ENCODE measurements at regions not wholly inside any gene's neighbourhood (a gene's known extent, or its start where the extent isn't known, plus 50 kb on each side); places are given as distances from the start of the nearest gene placed in this dataset.
A peak's percentile ranks its signal among the peaks of the same experiment; 100 is the strongest.

DNA sequence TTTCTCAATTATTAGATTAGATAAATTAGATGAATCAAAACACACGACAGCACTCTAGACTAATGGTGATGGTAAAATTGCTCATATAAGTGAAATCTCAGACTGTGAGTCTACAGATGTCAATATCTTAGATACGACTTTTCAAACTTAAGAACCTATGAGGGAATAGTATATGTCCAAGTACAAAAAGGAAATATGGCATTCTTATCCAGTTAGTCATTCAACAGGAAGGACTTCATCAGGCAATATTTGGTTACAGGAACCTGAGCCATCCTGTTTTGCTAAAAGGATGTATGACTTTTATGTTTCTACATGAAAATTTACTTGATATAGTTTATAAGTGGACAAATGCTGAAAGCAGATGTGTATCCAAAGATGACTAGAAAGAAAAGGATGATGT is 107.0 kb downstream of the CT47B1 start:
- no peaks in the 10 kb centered on the region for H3K4me1 ChIP-seq
- H3K4me3 ChIP-seq: no peak overlapping the region
- H3K9me3 ChIP-seq: no peaks in the 10 kb centered on the region
- intact Hi-C loops (cut with DNase I): no loop called here
- no peaks in the 10 kb centered on the region for H3K27me3 ChIP-seq
- TF ChIP-seq EP300 (IDR thresholded peaks at IDR 0.05) (no peak), POLR2AphosphoS5 (IDR thresholded peaks at IDR 0.05) (no peak), POLR2A (IDR thresholded peaks at IDR 0.05) (no peak)
- TF ChIP-seq, protein P1, sequence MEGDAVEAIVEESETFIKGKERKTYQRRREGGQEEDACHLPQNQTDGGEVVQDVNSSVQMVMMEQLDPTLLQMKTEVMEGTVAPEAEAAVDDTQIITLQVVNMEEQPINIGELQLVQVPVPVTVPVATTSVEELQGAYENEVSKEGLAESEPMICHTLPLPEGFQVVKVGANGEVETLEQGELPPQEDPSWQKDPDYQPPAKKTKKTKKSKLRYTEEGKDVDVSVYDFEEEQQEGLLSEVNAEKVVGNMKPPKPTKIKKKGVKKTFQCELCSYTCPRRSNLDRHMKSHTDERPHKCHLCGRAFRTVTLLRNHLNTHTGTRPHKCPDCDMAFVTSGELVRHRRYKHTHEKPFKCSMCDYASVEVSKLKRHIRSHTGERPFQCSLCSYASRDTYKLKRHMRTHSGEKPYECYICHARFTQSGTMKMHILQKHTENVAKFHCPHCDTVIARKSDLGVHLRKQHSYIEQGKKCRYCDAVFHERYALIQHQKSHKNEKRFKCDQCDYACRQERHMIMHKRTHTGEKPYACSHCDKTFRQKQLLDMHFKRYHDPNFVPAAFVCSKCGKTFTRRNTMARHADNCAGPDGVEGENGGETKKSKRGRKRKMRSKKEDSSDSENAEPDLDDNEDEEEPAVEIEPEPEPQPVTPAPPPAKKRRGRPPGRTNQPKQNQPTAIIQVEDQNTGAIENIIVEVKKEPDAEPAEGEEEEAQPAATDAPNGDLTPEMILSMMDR (IDR thresholded peaks at IDR 0.05): no peak
- H3K27ac ChIP-seq: no peak overlapping the region
- H3K36me3 ChIP-seq: no peaks in the 10 kb centered on the region
- no peak for DNase-seq
- WGBS, 2 donors: 73 to 89% methylated on average over 2 of the region's 2 CpGs

- Histone ChIP-seq H3K9me3 (no peaks in the 10 kb centered on the region), H3K27ac (no peak overlapping the region), H3K4me3 (no peak overlapping the region), H3K4me1 (no peaks in the 10 kb centered on the region), H3K27me3 (no peaks in the 10 kb centered on the region), H3K36me3 (no peaks in the 10 kb centered on the region)
- no peak for DNase-seq
- 94 to 95% methylated on average over 1 of the region's 1 CpG for WGBS, 2 donors
- intact Hi-C loops (cut with DNase I): no loop called here
- TF ChIP-seq EP300 (IDR thresholded peaks at IDR 0.05) (no peak), POLR2A (IDR thresholded peaks at IDR 0.05) (no peak), POLR2AphosphoS5 (IDR thresholded peaks at IDR 0.05) (no peak)
- TF ChIP-seq, protein P1 (IDR thresholded peaks at IDR 0.05): no peak
These were observed 107.4 kb downstream of the CT47B1 start for GRCh38 chrX:120768254-120768653.

DNA sequence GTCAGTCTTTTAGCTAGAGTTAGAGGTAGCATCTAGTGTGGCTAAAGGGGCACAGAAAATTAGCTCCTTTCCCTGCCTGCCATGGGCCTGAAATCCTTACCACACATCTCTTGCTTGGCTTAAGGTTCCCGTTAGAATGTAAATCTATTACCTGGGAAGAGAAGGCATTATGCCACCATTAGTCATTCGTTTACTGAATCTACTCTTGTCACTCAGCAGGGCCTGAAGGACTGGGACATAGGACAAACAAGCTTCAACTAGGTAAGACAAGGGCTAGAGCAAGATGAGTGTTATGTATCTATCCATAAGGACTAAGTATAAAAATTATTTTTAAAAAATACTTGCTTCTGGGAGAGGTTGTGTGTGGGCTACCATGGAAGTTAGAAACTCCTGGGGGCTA is 112.4 kb downstream of the CT47B1 start:
- WGBS, 2 donors: 84 to 91% methylated on average over 2 of the region's 2 CpGs
- no peaks in the 10 kb centered on the region for H3K36me3 ChIP-seq
- H3K4me1 ChIP-seq: no peaks in the 10 kb centered on the region
- no peak for DNase-seq
- H3K4me3 ChIP-seq: no peak overlapping the region
- H3K27me3 ChIP-seq: no peaks in the 10 kb centered on the region
- intact Hi-C loops (cut with DNase I): no loop called here
- TF ChIP-seq, protein P1 (IDR thresholded peaks at IDR 0.05): no peak
- TF ChIP-seq EP300 (IDR thresholded peaks at IDR 0.05) (no peak), POLR2A (IDR thresholded peaks at IDR 0.05) (no peak), POLR2AphosphoS5 (IDR thresholded peaks at IDR 0.05) (no peak)
- no peaks in the 10 kb centered on the region for H3K9me3 ChIP-seq
- no peak overlapping the region for H3K27ac ChIP-seq

DNA sequence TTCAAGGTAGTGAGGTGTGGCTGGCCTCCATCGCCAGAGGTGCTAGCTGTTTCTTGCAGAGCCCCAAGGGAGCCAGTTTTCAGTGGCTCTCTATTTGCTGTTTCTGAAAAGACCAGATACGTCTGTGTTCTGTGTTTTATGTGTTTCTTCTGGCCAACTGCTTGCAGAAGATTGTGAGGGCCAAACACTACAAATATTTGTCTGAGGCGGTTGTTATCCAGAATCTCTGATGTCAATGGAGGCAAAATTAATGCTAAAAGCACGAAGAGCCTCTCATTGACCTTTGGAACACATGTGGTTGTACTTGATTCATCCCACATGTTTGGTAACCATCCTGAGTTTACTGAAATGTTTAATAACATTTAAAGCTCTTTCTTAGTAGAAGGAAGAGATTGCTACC is 113.9 kb downstream of the CT47B1 start:
- no peaks in the 10 kb centered on the region for H3K27me3 ChIP-seq
- no peak for DNase-seq
- H3K36me3 ChIP-seq: no peaks in the 10 kb centered on the region
- no peaks in the 10 kb centered on the region for H3K4me1 ChIP-seq
- intact Hi-C loops (cut with DNase I): no loop called here
- WGBS, 2 donors: 62 to 75% methylated on average over 4 of the region's 4 CpGs
- H3K27ac ChIP-seq: peak overlapping the region in 1 of 4 donors; percentile 32
- TF ChIP-seq EP300 (IDR thresholded peaks at IDR 0.05): no peak
- TF ChIP-seq POLR2AphosphoS5 (IDR thresholded peaks at IDR 0.05): no peak
- TF ChIP-seq, protein P1 (IDR thresholded peaks at IDR 0.05): no peak
- TF ChIP-seq POLR2A (IDR thresholded peaks at IDR 0.05): no peak
- H3K4me3 ChIP-seq: no peak overlapping the region
- H3K9me3 ChIP-seq: no peaks in the 10 kb centered on the region

DNA sequence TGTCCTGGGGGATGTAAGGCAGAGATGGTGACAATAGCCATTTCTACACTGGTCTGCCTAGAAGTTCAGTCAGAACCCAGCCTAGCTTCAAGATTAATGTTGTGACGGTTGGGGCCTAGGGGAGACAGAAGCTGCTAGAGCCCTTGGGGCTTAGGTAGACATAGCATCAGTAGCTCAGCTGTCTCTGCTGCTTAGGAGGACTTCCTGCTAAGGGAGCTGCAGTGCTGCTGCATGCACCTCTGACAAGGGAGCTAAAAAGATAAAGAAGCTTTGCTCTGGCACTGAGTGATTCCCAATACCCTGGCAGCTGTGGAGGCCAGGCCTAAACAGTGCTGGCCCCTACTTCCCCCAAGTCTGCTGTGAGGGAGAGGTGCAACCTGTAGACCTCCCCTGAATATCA is 116.0 kb downstream of the CT47B1 start:
- Histone ChIP-seq H3K9me3 (no peaks in the 10 kb centered on the region), H3K4me3 (no peak overlapping the region), H3K36me3 (no peaks in the 10 kb centered on the region), H3K27me3 (no peaks in the 10 kb centered on the region), H3K27ac (no peak overlapping the region), H3K4me1 (no peaks in the 10 kb centered on the region)
- WGBS, 2 donors: 68 to 97% methylated on average over 1 of the region's 1 CpG
- intact Hi-C loops (cut with DNase I): no loop called here
- no peak for DNase-seq
- no peak for TF ChIP-seq EP300 (IDR thresholded peaks at IDR 0.05)
- no peak for TF ChIP-seq POLR2AphosphoS5 (IDR thresholded peaks at IDR 0.05)
- TF ChIP-seq, protein P1 (IDR thresholded peaks at IDR 0.05): no peak
- no peak for TF ChIP-seq POLR2A (IDR thresholded peaks at IDR 0.05)

All from sigmoid colon (tissue), 6 donors.